Omental fat pad (tissue), 3 donors: ENCODE measurements at regions not wholly inside any gene's neighbourhood (a gene's known extent, or its start where the extent isn't known, plus 50 kb on each side); places are given as distances from the start of the nearest gene placed in this dataset.

ENCODE experiments used
- ATAC-seq: fragments of 150-250 bp; one replicate; pipeline ENCODE4 v1.9.1; 2016; ENCODE audit warnings: mild to moderate bottlenecking, moderate library complexity; ENCODE audit not compliant: low FRiP score
- DNase-seq: peaks from one replicate; pipeline ENCODE4 v3.0.0-alpha.2; 2019; ENCODE audit warnings: low spot score
- TF ChIP-seq, protein P1 (sequence below), 3 donors: fragments of 450-650 bp; IDR thresholded peaks; one replicate each; pipeline ENCODE4 v1.5.1; 2016 to 2017; ENCODE audit warnings: antibody characterized with exemption in 3 of 3, mild to moderate bottlenecking in 3 of 3, moderate library complexity in 2 of 3

DNA sequence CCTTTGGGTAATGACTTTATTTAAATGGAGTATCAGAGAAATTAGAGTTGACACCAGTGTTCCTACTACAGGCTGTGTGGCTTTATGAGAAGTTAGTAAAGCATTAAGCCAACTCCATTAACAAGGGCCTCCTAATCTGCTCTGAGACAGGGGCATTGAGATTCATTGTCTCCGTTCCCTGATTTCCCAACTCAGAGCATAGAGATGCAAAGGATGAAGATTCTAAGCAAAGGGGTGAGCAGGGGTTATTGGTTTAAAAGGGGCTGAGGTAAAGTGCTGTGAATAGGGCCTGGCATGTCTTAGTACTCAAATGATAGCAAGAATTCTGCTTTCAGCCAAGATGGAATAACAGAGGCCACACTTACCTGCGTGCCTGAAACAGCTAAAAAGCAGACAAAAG is 428.4 kb downstream of the PTPRU start:
- ATAC-seq = no peak
- no peak for DNase-seq
- TF ChIP-seq, protein P1, sequence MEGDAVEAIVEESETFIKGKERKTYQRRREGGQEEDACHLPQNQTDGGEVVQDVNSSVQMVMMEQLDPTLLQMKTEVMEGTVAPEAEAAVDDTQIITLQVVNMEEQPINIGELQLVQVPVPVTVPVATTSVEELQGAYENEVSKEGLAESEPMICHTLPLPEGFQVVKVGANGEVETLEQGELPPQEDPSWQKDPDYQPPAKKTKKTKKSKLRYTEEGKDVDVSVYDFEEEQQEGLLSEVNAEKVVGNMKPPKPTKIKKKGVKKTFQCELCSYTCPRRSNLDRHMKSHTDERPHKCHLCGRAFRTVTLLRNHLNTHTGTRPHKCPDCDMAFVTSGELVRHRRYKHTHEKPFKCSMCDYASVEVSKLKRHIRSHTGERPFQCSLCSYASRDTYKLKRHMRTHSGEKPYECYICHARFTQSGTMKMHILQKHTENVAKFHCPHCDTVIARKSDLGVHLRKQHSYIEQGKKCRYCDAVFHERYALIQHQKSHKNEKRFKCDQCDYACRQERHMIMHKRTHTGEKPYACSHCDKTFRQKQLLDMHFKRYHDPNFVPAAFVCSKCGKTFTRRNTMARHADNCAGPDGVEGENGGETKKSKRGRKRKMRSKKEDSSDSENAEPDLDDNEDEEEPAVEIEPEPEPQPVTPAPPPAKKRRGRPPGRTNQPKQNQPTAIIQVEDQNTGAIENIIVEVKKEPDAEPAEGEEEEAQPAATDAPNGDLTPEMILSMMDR (IDR thresholded peaks at IDR 0.05) = no peak

DNA sequence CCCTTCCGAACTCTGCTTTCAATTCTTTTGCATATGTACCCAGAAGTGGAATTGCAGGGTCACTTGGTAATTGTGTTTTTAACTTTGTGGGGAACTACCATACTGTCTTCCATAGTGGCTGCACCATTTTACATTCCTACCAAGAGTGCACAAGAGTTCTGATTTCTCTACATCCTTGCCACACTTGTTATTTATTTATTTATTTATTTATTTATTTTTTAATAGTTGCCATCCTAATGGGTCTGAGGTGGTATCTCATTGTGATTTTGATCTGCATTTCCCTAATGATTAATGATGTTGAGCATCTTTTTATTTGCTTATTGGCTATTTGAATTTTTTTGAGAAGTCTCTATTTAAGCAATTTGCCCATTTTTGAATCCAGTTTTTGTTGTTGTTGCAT is 422.4 kb downstream of the PTPRU start:
- ATAC-seq = no peak
- no peak for DNase-seq
- TF ChIP-seq, protein P1 (IDR thresholded peaks at IDR 0.05) = no peak

- DNase-seq (no peak), ATAC-seq (no peak)
- TF ChIP-seq, protein P1 (IDR thresholded peaks at IDR 0.05) = no peak
These were observed 421.5 kb downstream of the PTPRU start for GRCh38 chr1:29657816-29658215.

DNA sequence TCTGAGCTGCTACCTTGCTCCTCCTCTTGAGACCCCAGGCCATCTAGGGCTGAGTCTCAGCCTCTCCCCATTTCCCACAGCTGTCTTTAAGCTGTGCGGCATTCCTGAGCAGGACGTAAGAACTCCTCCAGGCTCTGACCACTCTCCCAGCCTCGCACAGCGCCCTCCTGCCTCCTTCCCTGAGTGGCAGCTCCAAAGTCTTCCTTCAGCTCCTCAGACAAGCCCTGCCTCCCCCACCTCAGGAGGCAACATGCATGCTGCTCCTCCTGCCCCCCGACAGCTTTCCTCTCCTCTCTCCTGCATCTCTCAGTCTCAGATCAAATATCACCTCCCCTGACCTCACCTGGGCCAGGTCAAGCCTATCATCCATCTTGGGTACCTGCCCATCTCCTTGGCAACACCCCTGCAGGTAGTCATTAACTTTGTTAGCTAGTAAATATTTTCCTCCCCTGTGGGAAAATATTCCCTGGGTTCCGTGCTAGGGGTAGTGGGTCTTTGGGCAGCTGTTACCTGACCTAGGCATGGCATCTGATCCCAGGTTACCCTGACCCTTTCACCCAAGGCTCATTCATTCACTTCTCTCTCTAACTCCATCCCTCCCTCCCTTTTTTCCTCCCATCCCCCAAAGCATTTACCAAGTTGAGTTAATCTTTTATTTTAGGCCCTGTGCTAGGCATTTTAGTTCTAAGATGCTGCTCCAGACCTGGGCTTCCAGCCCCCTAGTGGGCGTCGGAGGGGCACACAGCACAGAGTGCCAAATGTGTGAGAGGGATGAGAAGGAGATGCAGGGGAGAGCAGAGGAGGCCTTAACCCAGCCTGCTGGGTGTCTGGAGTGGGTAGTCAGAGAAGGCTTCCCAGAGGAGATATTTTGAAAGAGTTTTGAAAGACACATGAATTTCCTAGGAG is 419.9 kb downstream of the PTPRU start:
- TF ChIP-seq, protein P1 (IDR thresholded peaks at IDR 0.05) = no peak
- DNase-seq = no peak

GRCh38 chr1:29655145-29655544 is 418.8 kb downstream of the PTPRU start:
- ATAC-seq (no peak), DNase-seq (no peak)
- TF ChIP-seq, protein P1 (IDR thresholded peaks at IDR 0.05) = no peak

More for the DNA sequence above, 419.9 kb downstream of the PTPRU start:
- ATAC-seq = no peak

DNA sequence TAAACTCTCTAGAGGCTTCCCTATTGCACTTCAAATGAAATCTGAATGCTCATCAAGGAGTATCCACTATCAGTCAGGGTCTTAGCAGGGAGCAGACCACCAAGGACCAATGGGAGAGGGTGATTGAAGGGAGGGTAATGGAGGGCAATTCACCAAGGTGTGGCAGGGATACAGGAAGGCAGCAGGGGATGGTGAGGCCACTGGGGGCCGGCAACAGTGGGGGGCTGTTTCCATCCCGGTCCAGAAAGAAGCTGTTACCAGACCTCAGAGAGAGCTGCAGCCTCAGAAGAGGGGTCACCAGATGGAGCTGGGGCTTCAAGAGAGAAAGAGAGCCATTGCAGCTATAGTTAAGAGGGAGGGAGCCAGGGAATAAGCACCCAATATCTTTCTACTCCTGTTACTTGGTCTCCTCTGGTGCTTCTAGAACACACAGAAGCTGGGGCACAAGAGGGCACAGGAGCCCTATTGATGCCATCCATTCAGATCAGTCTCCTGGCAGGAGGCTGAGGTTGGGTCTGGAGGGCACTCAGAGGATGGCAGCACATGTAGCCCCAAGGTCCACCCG is 417.6 kb downstream of the PTPRU start:
- TF ChIP-seq, protein P1 (IDR thresholded peaks at IDR 0.05) = no peak
- DNase-seq = no peak
- no peak for ATAC-seq
